Activated CD4-positive, alpha-beta T cell treated with anti-CD3 and anti-CD28 coated beads for 36 hours (primary cell): ENCODE measurements at regions not wholly inside any gene's neighbourhood (a gene's known extent, or its start where the extent isn't known, plus 50 kb on each side); places are given as distances from the start of the nearest gene placed in this dataset.

Source experiments
- ATAC-seq: fragments of 200-7000 bp; cut with Tn5 transposase; one replicate; pipeline ENCODE4 v1.10.0; 2021; ENCODE audit warnings: mild to moderate bottlenecking, moderate library complexity
- CTCF ChIA-PET: fragments of 350-600 bp; sonication (Branson Sonifier 250); formaldehyde crosslinking; loops from one replicate; lab custom pipeline; 2021; ENCODE audit warnings: antibody characterized with exemption; lab: Charles Lee
- POLR2A ChIA-PET: fragments of 350-600 bp; sonication (Branson Sonifier 250); formaldehyde crosslinking; loops from one replicate; lab custom pipeline; 2021; ENCODE audit warnings: antibody characterized with exemption, inconsistent platforms; lab: Charles Lee
- DNase-seq: peaks from one replicate; pipeline ENCODE4 v3.0.0-alpha.2; 2020
- H3K27ac Mint-ChIP-seq: one replicate; pipeline ENCODE4 v1.8.0; 2021; ENCODE audit warnings: mixed read lengths
- H3K27me3 Mint-ChIP-seq: one replicate; pipeline ENCODE4 v1.8.0; 2021; ENCODE audit warnings: mixed read lengths
- H3K36me3 Mint-ChIP-seq: one replicate; pipeline ENCODE4 v1.8.0; 2021; ENCODE audit warnings: low read depth, mixed read lengths
- H3K4me1 Mint-ChIP-seq: one replicate; pipeline ENCODE4 v1.8.0; 2021; ENCODE audit warnings: mixed read lengths
- H3K4me3 Mint-ChIP-seq: one replicate; pipeline ENCODE4 v1.8.0; 2021; ENCODE audit warnings: mild to moderate bottlenecking, moderate library complexity, mixed read lengths
- H3K9me3 Mint-ChIP-seq: one replicate; pipeline ENCODE4 v1.8.0; 2021; ENCODE audit warnings: low read depth, mixed read lengths
- intact Hi-C, 2 experiments: fragments of 100-400 bp; cut with DNase I in 1 of 2; cut with micrococcal nuclease in 1 of 2; formaldehyde crosslinking; loops; one replicate each; pipeline versions ENCODE4 v1.14.2 to v1.15.1; 2022 to 2024; cut with DNase I, micrococcal nuclease

DNA sequence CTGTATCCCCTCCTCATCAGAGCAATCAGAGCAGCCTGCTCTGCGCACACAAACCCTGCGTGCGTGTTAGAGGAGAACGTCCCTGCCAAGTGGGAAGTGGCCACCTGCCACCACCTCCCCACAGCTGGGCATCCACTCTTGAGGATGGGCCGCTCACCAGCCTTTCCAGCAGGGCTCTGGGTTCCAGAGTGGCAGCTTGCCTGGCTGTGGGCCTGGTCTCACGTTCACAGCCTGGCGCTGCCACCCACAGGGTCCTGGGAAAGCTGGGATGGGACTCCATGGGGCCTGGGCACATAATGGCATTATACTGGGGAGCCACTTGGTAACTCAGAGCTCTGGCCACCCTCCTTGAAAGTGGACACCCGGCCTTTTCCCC, 151.1 kb upstream of the PPP2R2D start:
- Mint-ChIP-seq H3K36me3 (no peaks in the 10 kb centered on the region), H3K9me3 (no peaks in the 10 kb centered on the region), H3K27ac (no peak overlapping the region), H3K27me3 (peaks cover 12% of the 10 kb centered on the region), H3K4me3 (no peak overlapping the region), H3K4me1 (no peaks in the 10 kb centered on the region)
- DNase-seq (no peak), ATAC-seq (no peak)
- CTCF ChIA-PET, result no interaction called here
- POLR2A ChIA-PET, result no interaction called here
- intact Hi-C loops, result loop anchor here in 1 of 2 experiments (5.0 kb wide), 1 partner anchor 383 kb away; no protein-coding TSS in a partner anchor

DNA sequence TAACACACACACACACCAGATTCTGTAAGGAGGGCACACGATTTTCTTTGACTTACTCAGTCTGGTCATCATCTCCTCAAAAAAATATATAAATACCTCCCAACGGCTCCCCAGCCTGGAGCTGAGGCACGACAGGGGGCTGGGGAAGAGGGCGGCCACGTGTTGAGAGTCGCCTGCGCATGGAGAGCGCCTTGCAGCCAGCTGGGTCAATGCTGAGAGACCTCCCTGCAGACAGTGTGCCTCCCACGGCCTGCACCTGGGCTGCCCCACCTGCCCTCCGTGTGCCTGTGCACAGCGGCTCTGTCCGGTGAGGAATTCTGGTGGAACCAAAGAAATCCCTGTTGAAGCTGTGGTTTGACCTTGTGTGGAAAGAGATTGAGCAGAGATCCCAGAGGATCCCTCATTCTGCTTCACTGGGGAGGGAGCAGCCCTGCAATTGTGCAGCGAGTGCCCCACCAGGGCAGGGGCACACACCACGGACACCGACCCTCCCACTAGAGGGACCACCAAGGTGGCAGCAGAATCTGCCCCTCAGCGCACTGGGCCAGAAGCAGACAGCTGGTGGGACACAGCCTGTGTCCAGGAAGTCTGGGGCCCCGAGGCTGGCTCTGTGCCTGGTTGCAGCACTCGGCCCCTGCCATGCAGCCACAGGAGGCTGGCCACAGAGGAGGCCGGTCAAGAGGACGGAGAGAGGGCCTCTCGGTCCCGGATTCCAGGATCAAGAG, 150.5 kb upstream of the PPP2R2D start:
- ATAC-seq (no peak), DNase-seq (no peak)
- intact Hi-C loops, result no loop called here
- Mint-ChIP-seq H3K27me3 (peaks cover 6% of the 10 kb centered on the region), H3K4me3 (no peak overlapping the region), H3K36me3 (no peaks in the 10 kb centered on the region), H3K4me1 (no peaks in the 10 kb centered on the region), H3K27ac (no peak overlapping the region), H3K9me3 (no peaks in the 10 kb centered on the region)
- CTCF ChIA-PET, result no interaction called here
- POLR2A ChIA-PET, result no interaction called here

DNA sequence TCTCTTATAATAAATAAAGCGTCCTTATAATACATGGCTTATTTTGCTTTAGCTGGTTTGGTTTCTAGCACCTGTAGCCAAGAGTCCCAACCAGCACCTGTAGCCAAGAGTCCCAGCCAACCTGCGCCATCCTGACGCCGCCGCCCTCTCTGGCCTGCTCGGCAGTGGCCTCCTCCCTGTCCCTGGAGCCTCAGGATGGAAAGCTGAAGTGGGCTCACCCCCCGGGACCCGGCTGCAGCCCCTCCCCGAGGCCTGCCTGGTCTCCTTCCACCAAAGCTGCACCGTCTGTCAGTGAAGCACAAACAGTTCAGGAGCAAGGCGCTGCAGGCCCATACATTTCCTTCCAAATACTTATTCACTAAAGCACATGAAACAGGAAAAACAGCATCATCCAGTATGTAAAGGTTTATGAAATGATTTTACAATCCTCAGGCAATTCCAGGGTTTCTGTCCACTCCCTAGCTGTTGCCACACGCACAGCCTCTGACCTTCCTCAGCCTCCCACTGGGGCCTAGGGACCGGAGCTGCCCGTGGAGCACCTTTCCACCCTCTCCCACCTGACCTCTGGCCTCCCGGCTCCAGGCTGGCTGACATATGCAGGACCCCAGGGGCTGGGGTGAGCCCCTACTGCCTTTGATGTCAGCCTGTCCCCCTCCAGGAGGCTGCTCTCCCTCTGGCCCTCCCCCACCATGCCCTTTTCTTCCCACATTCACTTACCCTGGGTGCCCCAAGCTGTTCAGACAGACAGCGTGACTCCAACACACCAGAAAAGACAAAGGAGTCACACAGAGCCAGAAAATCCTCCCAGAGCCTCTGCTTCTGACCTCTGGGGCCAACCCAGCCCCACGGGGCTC, 149.6 kb upstream of the PPP2R2D start:
- CTCF ChIA-PET, result no interaction called here
- no peaks in the 10 kb centered on the region for H3K9me3 Mint-ChIP-seq

DNA sequence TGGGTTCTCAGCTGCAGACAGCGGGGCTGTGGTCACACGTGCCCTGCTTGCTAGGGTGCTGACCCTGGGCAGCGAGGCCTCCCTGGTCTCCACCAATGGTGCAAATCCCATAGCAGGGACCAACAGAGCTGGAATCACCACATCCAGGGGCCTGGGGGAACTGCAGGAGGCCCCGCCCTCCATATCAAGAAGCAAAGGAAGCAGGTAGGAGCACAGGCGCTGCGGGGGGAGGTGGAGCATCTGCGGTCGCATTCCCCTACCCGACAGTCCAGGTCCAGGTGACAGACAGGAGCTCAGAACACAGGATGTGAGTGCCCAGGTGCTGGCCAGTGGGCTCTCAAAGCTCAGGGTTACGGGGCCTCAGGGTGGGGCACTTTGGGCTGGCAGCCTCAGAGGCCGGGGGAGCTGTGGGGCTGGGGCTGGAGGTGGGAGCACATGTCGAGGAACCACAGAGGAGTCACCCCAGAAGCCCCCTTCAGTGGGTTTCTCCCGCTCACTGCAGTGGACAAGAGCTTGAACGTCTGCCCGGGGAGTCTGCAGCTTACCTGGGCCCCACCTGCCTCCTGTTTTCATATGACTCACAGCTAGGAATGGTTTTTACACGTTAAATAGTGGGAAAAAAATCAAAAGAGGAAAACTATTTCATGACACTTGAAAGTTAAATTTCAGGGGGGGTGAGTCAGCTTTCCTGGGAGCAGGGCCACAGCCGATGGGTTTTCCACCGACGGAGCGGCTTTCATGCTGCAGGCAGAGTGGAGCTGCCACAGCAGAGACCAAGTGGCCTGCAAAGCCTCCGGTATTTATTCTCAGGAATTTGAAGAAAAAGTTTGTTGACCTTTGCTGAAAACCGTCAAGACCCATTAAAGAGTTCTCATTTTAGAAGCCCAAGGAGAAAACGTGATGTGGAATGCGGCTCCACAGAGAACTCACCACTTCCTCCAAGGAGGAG, 148.7 kb upstream of the PPP2R2D start:
- no peak overlapping the region for H3K27ac Mint-ChIP-seq
- CTCF ChIA-PET, result interaction anchor here (0.8 kb wide), 1 partner anchor 19 kb away, joined by 3 read pairs; no protein-coding TSS in a partner anchor

More for the DNA sequence above, 149.6 kb upstream of the PPP2R2D start:
- ATAC-seq (no peak), DNase-seq (no peak)
- H3K4me3 Mint-ChIP-seq, result no peak overlapping the region
- no peaks in the 10 kb centered on the region for H3K4me1 Mint-ChIP-seq
- POLR2A ChIA-PET, result no interaction called here
- no peak overlapping the region for H3K27ac Mint-ChIP-seq
- peaks cover 3% of the 10 kb centered on the region for H3K27me3 Mint-ChIP-seq
- intact Hi-C loops, result no loop called here
- H3K36me3 Mint-ChIP-seq, result no peaks in the 10 kb centered on the region

DNA sequence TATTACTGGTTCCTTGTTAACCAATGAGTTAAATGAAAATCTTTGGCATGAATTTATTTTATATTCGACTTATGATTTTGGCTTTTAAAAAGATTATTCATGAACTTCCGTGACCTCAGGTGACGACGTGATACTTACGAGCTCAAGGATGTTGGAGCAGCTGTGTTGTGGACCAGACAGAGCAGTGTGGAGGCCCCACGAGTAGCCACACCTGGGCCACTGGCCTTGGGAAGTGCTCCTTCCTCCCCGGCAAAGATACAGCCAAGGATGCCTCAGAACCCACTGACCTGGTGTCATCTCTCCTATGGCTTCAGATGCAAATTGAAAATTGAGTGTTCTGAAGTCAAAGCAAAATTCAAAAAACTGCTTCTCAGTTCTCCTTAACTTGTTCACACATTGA, 147.5 kb upstream of the PPP2R2D start:
- H3K9me3 Mint-ChIP-seq, result no peaks in the 10 kb centered on the region
- no peaks in the 10 kb centered on the region for H3K36me3 Mint-ChIP-seq
- POLR2A ChIA-PET, result no interaction called here
- ATAC-seq, result no peak
- peaks cover 5% of the 10 kb centered on the region for H3K27me3 Mint-ChIP-seq
- no peak overlapping the region for H3K4me3 Mint-ChIP-seq
- H3K4me1 Mint-ChIP-seq, result no peaks in the 10 kb centered on the region
- intact Hi-C loops, result no loop called here
- no peak for DNase-seq
- no peak overlapping the region for H3K27ac Mint-ChIP-seq
- CTCF ChIA-PET, result no interaction called here

More for the DNA sequence above, 148.7 kb upstream of the PPP2R2D start:
- Mint-ChIP-seq H3K27me3 (peaks cover 3% of the 10 kb centered on the region), H3K9me3 (no peaks in the 10 kb centered on the region), H3K4me3 (no peak overlapping the region), H3K4me1 (no peaks in the 10 kb centered on the region), H3K36me3 (no peaks in the 10 kb centered on the region)
- intact Hi-C loops, result no loop called here
- POLR2A ChIA-PET, result no interaction called here
- ATAC-seq (no peak), DNase-seq (no peak)

DNA sequence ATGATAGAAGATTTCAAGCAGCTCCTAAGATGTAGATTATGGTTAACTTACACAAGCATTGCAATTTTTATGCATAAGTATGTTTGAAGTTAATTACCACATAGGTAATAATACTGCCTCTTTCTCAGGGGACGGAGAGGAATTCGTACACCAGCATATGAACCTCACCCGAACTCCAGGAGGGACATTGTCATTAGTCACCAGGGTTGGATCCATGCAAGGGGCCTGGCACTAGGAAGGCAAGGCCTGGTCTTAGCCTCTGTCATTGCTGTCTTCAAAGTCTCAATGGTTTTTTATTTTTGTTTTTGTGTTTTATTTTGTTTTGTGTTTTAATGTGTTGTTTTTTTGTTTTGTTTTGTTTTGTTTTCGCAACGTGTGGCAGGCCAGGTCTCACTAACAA, 145.6 kb upstream of the PPP2R2D start:
- Mint-ChIP-seq H3K27me3 (peaks cover 6% of the 10 kb centered on the region), H3K27ac (no peak overlapping the region), H3K36me3 (no peaks in the 10 kb centered on the region), H3K9me3 (no peaks in the 10 kb centered on the region), H3K4me1 (no peaks in the 10 kb centered on the region), H3K4me3 (no peak overlapping the region)
- CTCF ChIA-PET, result no interaction called here
- intact Hi-C loops, result no loop called here
- DNase-seq (no peak), ATAC-seq (no peak)
- POLR2A ChIA-PET, result no interaction called here

DNA sequence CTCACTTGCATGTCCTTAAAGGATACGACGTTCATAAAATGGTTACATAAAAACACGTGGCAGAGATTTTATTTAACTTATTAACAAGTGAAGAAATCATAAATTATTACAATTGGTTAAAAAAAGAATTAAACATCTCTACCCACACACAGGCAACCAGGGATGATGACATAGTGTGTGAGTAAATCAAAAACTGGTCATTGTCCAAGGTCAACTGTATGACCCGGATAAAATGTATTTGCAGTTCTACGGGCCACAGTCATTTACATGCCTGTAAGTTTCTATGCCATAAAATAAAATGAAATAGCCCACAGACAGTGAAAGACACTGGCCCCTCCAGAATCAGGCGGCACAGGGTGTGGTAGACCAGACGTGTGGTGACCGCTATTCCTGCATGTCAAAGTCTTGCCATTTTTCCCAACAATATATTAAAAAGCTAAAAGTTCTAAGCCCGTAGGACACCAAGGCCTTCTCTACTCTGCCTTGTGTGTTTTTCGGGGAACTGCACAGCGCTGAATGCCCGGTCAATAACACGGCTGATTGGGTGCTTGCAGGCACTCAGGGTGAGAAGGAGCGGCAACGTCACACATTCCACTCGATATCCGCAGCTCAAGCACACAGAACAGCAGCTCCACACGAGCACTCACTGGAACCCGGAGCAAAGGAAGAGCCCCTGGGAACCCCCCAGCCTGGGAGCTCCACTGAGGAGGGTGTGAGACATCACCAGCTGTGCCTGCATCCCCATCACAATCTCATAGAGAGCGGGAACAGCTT, 143.3 kb upstream of the PPP2R2D start:
- ChIA-PET CTCF (no interaction called here), POLR2A (no interaction called here)
- no peak overlapping the region for H3K4me3 Mint-ChIP-seq
- DNase-seq (no peak), ATAC-seq (no peak)
- H3K36me3 Mint-ChIP-seq, result no peaks in the 10 kb centered on the region
- no peaks in the 10 kb centered on the region for H3K4me1 Mint-ChIP-seq
- H3K9me3 Mint-ChIP-seq, result no peaks in the 10 kb centered on the region
- intact Hi-C loops, result no loop called here
- peaks cover 16% of the 10 kb centered on the region for H3K27me3 Mint-ChIP-seq
- no peak overlapping the region for H3K27ac Mint-ChIP-seq

DNA sequence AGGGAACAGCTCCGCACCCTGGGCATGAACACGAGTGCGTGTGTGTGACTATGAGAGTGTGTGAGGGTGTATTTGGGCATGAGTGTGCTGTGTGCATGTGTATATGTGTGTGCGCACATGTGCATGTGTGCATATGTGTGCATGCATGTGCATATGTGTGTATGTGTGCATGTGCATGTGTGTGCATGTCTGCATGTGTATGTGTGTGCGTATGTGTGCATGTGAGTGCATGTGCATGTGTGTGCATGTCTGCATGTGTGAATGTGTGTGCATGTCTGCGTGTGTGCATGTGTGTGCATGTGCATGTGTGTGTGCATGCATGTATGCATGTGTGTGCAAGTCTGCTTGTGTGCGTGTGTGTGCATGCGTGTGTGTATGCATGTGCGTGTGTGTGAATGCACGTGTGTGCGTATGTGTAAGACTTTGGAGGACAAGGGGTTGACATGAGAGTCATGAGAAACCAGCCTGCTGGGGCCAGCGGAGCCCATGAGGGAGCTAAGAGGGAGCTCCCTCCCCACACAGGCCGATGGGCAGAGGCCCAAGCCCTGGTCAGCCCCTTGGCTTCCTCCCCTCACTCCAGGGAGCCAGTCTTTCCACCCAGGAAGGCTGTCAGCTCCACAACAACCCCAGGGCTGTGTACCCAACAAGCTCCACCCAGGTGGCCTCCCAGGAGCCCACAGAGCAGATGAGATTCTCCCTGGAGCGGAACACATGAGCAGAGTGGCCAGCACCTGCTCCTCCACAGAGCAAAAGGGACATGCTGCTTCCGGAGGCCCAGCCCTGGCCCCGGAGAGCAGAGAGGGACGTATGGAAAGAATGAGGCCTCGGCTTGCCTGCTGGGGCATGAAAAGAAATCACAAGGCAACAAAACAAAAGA, 142.5 kb upstream of the PPP2R2D start:
- no peaks in the 10 kb centered on the region for H3K4me1 Mint-ChIP-seq
- H3K27me3 Mint-ChIP-seq, result peaks cover 16% of the 10 kb centered on the region
- H3K4me3 Mint-ChIP-seq, result no peak overlapping the region
- ChIA-PET CTCF (no interaction called here), POLR2A (no interaction called here)
- DNase-seq (no peak), ATAC-seq (no peak)
- no peaks in the 10 kb centered on the region for H3K9me3 Mint-ChIP-seq
- intact Hi-C loops, result no loop called here
- H3K36me3 Mint-ChIP-seq, result no peaks in the 10 kb centered on the region
- H3K27ac Mint-ChIP-seq, result no peak overlapping the region

DNA sequence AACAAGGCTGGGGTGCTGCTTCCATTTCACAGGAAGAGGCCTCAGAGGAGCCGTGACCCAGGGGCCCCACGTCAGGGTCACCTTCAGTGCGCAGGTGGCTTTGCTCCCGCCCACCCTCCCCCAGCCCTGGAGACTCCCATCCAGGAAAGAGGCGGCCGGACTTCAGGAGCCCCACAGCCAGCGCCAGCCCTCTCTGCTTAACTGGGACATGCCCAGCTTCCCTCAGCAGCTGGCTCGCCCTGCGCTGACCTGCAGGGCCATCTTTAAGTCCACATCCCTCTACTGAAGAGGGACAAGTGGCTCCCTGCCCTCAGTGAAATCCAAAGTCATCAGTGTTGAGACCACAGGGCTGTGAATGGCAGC, 141.9 kb upstream of the PPP2R2D start:
- Mint-ChIP-seq H3K4me1 (no peaks in the 10 kb centered on the region), H3K9me3 (no peaks in the 10 kb centered on the region), H3K4me3 (no peak overlapping the region), H3K36me3 (no peaks in the 10 kb centered on the region), H3K27me3 (peaks cover 16% of the 10 kb centered on the region), H3K27ac (no peak overlapping the region)
- no peak for DNase-seq
- intact Hi-C loops, result no loop called here
- CTCF ChIA-PET, result no interaction called here
- no peak for ATAC-seq
- POLR2A ChIA-PET, result no interaction called here

DNA sequence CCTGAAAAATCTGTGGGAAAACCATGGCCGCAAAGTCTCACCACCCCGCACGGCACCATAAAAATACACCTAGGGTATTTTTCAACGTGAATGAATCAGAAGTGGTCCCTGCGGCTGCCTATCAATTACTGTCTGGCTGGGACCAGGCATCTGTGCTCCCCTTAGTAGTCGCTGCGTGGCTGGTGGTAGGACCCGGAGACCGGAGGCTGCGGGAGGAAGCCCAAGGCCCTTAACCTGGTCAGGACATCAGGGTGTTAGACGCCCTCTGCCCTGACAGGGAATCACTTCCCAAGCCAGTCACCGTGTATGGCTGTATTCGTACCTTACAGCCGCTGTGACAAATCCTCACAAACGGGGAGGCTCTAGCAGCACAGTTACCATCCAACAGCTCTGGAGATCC, 141.5 kb upstream of the PPP2R2D start:
- ChIA-PET POLR2A (no interaction called here), CTCF (no interaction called here)
- DNase-seq, result no peak
- Mint-ChIP-seq H3K27ac (no peak overlapping the region), H3K4me3 (no peak overlapping the region), H3K9me3 (no peaks in the 10 kb centered on the region), H3K4me1 (no peaks in the 10 kb centered on the region), H3K27me3 (peaks cover 16% of the 10 kb centered on the region), H3K36me3 (no peaks in the 10 kb centered on the region)
- ATAC-seq, result no peak
- intact Hi-C loops, result no loop called here
